Activated CD4-positive, alpha-beta T cell treated with anti-CD3 and anti-CD28 coated beads, Interleukin-2, amount 50 U/mL, for 24 hours (primary cell): ENCODE measurements at regions not wholly inside any gene's neighbourhood (a gene's known extent, or its start where the extent isn't known, plus 50 kb on each side); places are given as distances from the start of the nearest gene placed in this dataset.

Experiments
- DNase-seq, 2 donors: peaks; one replicate each; pipeline ENCODE4 v3.0.0-alpha.2; 2020; ENCODE audit warnings: low read depth in 1 of 2, low spot score in 1 of 2

DNA sequence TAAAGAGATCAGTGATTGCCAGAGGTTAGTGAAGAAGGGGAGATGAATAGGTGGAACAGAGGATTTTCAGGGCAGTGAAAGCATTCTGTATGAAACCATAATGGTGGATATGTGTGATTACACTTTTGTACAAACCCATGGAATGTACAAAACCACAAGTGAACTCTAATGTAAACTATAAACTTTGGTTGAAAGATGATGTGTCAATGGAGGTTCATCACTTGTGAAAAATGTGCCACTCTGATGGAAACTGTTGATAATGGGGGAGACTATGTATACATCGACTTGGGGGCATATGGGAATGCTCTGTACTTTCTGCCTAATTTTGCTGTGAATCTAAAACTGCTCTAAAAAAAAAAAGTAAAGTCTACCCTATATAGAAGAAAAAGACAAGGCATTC is 68.7 kb upstream of the ARHGEF3 start:
- DNase-seq: no peak

DNA sequence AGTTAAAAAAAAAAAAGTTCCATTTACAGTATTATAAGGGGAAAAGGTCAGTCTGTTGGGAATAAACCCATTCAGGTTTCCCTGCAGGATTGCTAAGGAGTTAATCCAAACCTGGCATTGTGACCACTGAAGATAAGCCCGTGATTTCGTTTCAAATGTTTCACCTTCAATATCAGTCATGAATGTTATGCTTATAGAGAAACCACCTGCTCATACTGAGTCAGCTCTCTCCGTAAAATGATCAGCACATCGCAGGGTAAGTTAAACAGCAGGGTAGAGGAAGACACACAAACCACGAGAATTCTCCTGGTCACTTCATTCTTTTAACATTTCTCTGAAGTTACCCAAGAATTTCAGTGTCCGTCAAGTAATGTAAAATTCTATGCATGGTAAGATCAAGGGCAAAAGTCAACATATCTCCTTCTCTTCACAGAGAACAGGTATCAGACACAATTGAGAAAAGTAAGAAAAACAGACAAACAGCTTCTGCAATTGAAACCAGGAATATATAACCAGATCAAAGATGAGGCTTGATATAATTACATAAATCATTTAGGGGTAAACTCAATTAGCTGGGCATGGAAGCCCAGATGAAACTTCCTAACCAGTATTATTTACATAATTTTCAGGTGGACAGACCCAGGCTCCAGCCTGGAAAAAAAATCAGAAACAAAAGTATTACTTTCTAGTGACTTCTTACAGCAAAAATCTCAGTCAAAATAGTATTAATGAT is 67.6 kb upstream of the ARHGEF3 start:
- DNase-seq: no peak

DNA sequence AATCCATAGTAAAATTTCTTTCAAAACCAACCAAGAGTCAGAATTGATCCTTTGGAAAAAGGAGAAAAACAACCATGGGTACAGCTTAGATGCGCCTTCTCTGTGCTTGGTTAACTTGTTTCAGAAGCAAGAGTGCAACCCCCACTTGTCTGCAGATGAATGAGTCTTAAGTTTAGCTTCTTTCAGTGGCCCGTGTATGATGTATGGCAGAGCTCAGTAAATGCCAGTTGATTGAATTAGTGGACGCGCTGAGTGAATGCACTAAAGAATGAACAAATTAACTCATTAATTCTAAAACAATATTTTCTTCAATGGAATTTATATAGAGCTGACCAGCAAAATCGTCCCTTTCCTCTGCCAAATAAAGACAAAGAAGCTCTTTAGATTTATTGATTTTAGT is 67.0 kb upstream of the ARHGEF3 start:
- no peak for DNase-seq

DNA sequence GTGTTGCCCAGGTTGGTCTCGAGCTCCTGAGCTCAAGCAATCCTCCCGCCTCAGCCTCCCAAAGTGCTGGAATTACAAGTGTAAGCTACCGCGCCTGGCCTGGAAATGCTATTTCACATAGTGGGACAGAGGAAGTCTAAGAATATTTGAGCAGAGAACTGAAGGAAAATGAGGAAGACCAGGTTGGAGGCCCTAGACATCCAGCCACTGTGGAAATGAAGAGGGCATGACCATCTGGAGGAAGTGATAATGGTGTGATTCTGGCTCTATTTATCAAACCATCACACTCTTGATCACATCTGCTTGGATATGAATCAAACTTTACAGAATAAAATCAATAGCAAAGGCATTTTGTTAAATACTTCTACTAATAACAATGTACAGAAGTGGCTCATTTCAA is 65.9 kb upstream of the ARHGEF3 start:
- no peak for DNase-seq

DNA sequence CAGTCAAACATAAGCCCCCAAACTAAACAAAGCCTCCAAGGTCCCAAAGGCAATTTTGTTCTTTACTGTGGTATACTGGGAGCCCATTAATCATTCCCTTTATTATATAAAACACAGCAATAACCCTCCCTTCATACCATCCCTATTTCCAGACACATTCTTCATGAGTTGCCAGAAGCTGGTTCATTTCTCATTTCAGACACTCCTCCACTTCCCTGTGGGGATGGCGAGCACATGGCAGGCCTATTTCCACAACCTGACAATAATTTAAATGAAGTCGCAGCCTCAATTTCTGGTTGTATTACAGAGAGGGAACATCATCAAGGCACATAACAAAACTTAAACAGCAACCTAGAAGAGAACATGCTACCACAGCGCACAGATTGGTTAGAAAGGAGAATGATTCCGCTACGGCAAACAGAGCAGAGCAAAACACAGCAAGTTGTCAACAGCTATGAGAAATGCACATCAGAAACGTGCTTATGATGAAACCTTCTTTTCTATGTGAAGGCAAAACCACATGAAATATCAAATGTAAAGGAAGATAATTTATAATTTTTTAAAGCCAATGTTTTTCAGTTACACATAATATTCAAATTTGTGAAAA is 63.3 kb upstream of the ARHGEF3 start:
- no peak for DNase-seq

DNA sequence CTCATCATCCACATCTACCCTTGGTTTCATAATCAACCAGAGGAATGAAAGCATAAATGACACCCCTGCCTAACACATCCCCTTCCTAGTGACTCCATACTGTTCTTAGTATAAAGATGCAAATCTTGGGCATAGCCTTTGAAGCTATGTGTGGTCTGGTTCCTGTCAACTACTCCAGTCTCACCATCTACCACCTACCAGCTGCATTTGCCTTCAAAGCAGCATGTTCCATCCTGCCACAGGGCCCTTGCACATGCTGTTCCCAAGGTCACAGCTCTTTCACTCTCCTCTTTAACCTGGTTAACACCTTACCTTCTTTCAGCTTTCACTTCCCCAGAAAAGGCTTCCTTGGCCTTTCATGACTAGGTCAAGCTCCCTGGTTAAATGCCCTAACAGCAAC is 62.3 kb upstream of the ARHGEF3 start:
- peak in 1 of 2 donors; percentile 41 for DNase-seq

DNA sequence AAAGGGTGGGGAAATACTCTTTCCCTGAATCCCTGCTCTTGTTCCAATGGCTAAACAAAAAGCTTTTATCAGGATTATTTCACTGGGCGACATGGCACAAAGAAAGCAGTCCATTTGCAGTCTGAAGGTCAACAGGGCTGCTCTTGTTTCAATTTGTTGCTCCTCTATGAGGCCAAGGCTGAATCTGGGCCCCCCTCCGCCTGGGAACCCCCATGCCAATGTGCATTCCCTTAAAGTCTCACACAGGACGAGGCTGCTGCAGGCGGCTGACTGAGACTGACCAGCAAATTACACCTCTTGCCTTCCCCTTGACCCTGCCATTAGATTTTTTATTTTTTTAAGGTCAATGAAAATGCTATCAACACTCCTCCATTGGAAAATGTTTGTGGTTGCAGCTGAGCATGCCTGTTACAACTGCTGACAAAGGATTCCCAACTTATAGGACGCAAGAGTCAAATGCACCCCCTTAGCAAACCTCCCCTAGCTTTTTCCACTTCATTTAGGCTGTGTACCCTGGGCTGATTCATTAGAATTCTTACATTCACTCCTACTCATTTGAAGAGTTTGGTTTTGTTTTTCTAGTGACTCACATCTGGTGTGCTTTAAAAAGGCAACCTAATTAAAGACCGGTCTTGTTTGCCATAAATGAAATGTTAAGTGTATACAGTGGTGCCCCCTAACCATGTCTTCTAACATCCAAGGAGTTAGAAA is 60.8 kb upstream of the ARHGEF3 start:
- DNase-seq: peak in 1 of 2 donors; percentile 43

DNA sequence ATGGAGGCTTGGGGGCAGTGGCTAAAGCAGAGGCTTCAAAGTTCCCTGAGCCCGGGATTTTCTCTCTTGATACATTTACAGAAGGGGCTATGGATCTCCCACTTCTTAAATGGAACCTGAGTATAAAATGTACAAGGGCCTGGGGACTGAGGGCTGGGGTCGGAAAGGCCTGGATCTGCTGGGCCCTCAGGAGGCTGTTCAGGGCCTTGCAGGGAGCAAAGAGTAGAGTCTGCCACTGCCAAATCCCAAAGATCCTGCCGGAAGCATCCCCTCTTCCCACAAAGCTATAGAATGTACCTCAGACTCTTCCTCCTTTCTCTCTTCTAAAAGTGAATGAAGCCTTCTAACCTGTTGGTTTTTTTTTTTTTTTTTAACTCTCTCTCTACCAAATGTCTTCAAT is 59.8 kb upstream of the ARHGEF3 start:
- DNase-seq: no peak

DNA sequence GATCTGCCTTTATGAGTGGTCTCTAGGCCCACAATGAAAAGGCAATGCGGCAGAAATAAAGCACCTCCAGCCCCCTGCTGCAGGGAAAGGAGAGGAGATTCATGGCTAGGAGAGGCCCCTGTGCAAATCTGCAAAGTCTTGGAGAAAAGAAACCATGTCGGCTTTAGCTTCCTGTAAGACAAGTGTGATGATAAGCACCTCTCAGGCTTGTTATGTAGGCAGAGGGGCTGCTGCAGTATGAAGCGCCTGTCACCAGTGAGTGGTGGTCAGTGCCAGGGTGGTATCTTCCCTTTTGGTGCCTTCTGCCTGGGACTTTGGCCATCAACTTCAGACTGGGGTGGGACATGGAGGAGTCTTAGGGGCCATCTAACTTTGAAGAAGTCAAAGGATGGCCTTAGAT is 59.2 kb upstream of the ARHGEF3 start:
- DNase-seq: no peak

DNA sequence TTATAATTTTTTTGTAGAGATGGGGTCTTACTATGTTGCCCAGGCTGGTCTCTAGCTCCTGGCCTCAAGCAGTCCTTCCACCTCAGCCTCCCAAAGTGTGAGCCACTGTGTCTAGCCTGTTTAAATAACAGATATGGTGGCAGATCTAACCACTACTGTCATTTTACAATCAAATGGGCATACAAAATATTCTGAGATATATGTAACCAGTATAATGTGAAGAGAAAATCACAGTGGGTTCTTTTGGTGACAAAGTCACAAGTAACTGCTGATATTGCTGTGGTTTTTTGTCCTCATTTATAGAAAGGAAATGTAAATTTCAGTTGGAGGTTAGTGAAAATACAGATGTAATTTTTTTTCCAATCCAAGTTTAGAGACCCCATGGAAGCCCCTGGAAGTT is 58.6 kb upstream of the ARHGEF3 start:
- DNase-seq: no peak

DNA sequence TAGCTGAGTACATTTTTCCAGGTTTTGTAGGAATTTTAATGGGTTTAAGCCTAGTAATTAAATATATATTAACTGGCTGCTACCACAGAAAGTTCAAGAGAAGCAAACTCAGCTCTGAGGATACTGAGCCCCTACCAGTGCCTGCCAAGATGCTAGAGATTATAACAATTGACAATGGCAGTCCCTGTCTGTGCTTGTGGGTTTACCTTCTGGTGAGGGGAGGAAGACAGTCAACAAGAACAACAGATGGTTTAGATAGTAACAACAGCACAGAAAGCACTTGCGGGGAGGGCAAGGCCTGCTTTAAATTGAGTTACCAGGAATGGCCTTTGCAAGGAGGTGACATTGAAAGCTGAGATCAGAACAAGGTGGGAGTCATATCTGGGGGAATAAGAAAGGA is 56.6 kb upstream of the ARHGEF3 start:
- DNase-seq: no peak

DNA sequence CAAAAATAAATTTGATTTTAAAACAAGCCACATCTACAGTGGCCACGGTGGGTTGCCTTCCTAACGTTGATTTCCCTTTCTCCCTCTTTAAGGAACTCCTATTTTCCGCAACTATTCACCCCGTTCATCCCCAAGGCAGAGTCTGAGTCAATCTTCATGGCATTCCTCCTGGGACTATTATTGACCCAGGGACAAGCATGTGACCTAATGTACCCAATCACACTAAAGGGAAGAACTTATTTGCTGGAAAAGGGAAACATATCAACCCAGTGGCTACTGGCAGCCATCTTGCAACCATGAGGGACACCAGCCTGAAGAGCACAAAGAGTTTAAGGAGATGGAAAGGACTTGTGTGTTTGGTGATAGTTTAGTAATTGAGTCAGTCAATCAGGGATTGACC is 55.4 kb upstream of the ARHGEF3 start:
- DNase-seq: no peak

DNA sequence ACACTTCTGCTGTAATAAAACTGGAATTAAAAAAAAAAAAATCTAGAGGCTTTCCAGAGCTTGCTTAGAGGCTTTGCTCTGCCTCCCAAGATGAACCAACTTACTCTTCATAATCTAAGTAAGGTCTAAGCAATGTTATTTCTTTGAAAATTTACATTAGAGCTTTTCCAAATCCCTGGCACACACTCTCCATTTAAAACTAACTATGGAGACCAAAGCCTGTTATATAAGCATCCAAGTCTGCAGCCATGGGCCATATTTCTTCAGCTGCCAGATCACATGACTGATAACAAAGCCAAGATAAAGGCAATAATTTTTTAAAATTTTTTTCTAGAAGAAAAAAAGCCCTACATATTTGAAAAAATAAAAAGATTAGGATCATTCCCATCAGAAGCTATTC is 55.0 kb upstream of the ARHGEF3 start:
- DNase-seq: no peak

DNA sequence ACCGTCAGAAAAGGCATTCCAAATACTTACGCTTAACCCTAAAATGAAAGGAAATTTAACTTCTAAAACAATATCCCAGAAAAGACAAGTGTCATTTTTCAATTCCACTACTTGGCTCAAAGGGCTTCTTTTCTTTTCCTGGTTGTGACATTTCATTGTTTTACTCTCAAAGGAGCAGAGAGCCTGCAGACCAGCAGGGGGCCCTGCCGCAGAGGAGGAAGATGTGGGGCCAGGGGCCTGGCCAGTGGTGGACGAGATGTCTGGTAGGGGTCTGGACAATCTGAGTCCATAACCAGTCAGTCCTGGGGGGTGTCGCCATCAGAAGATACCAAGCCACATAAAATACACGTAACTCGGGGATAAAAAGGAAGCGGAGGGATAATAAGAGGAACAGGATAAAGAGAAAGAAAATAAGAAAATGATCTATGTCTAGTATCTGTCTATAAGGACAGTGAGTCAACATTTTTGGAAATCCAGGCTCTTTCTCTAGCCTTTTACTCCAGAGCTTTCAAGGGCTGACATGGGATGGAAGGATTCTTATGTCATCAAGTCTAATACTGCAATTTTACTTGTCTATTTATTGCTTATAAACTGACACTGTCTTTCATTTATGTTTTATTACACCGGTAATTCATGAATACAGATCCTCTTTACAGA is 54.2 kb upstream of the ARHGEF3 start:
- DNase-seq: no peak

DNA sequence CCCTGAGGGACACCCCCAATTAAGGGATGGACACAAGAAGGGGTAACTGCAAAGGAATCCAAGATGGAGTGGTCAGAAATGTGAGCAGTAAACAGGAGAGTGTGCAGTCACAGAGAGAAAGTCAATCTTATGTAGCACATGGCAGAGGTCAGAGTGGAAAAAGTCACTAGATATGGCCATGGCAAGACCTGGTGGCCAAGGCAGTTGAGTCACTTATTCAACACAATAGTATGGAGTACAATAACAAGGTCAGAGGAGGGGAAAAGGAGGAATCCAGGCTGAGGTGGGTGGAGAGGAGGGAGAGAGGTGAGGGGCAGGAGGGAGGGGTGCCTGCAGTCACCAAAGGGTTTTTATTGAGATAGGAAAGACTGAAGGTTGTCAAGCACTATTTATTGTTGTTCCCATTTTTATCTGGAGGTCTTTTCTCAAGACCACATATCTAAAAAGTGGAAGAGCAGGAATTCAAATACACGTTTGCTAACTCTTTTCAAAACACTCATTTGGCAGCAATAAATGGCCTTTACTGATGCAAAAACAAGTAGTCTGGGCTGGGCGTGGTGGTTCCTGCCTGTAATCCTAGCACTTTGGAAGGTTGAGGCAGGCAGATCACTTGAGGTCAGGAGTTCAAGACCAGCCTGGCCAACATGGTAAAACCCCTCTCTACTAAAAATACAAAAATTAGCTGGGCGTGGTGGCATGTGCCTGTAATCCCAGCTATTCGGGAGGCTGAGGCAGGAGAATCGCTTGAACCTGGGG is 53.3 kb upstream of the ARHGEF3 start:
- DNase-seq: no peak

DNA sequence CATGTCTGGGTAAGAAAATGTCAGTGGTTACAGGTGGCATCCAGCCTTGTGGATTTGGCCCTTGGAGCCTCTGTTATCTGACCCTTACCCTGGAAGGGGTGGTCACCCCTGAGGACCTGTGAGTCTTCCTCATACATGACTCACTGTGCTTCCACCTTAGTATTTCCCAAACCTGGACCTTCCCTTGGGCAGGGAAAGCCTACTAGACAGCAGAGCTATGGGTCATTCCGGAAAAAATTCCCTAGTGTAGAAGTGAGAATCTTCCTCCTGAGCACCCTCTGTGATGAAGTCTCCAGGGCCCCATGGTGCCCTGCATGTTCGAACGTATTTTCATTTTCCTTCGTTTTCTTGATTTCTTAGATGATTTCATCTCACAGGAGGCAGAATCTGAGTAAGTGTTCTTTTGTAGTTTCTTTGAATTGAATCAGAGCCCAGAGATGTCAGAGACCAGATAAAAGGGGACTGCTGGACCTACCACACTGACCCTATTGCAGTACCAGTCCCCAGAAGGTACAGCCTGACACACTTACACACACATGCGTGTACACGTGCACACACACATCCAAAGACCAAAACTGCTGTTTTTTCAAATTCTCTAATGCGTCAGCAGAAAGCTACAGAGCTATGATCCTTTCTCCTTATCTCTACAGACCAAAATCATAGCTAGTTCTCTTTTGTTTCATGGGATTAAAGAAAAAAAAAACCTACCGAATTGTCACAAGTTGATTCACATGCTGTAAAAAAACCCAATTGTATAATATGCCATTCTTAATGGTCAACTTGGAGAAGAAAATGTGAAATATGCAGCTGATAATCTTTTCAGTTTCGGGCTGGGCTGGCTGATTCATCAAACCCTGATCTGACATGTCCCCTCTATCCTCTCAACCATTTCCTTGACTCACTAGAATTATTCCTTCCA is 50.5 kb upstream of the ARHGEF3 start:
- DNase-seq: no peak
